ENCODE measurements at regions not wholly inside any gene's neighbourhood (a gene's known extent, or its start where the extent isn't known, plus 50 kb on each side); places are given as distances from the start of the nearest gene placed in this dataset.

- DNase-seq (ENCODE audit: low read depth), result no peak
Measured at GRCh38 chr4:1511441-1512041, 105.3 kb upstream of the NKX1-1 start.

- DNase-seq (ENCODE audit: low read depth), result no peak
Measured at GRCh38 chr4:1510931-1511330, 104.7 kb upstream of the NKX1-1 start.

- no peak for DNase-seq (ENCODE audit: low read depth)
Measured at GRCh38 chr4:1509366-1509765, 103.1 kb upstream of the NKX1-1 start.

- DNase-seq (ENCODE audit: low read depth), result no peak
Measured at GRCh38 chr4:1508161-1509160, 102.2 kb upstream of the NKX1-1 start.

GRCh38 chr4:1506956-1507721, 100.9 kb upstream of the NKX1-1 start:
- DNase-seq (ENCODE audit: low read depth), result no peak

- DNase-seq (ENCODE audit: low read depth), result no peak
Measured at GRCh38 chr4:1505511-1506460, 99.5 kb upstream of the NKX1-1 start.

- no peak for DNase-seq (ENCODE audit: low read depth)
Measured at GRCh38 chr4:1504595-1505500, 98.6 kb upstream of the NKX1-1 start.

GRCh38 chr4:1503583-1504471, 97.6 kb upstream of the NKX1-1 start:
- no peak for DNase-seq (ENCODE audit: low read depth)

- no peak for DNase-seq (ENCODE audit: low read depth)
Measured at GRCh38 chr4:1502976-1503375, 96.7 kb upstream of the NKX1-1 start.

GRCh38 chr4:1502501-1502886, 96.3 kb upstream of the NKX1-1 start:
- no peak for DNase-seq (ENCODE audit: low read depth)

- no peak for DNase-seq (ENCODE audit: low read depth)
Measured at GRCh38 chr4:1501754-1502500, 95.7 kb upstream of the NKX1-1 start.

GRCh38 chr4:1500966-1501753, 94.9 kb upstream of the NKX1-1 start:
- DNase-seq (ENCODE audit: low read depth), result no peak

GRCh38 chr4:1500231-1500965, 94.2 kb upstream of the NKX1-1 start:
- no peak for DNase-seq (ENCODE audit: low read depth)

GRCh38 chr4:1499465-1499864, 93.2 kb upstream of the NKX1-1 start:
- DNase-seq (ENCODE audit: low read depth), result no peak

- no peak for DNase-seq (ENCODE audit: low read depth)
Measured at GRCh38 chr4:1497189-1497801, 91.1 kb upstream of the NKX1-1 start.

GRCh38 chr4:1496116-1496642, 89.9 kb upstream of the NKX1-1 start:
- no peak for DNase-seq (ENCODE audit: low read depth)

All from stimulated activated CD8-positive, alpha-beta memory T cell treated with anti-CD3 and anti-CD28 coated beads, Interleukin-15, amount 100 ng/mL, for 1 hour (primary cell).